Endothelial cell of umbilical vein (primary cell): ENCODE measurements at regions not wholly inside any gene's neighbourhood (a gene's known extent, or its start where the extent isn't known, plus 50 kb on each side); places are given as distances from the start of the nearest gene placed in this dataset.

ENCODE experiments used
- BruUV-seq: library from RNA; stranded (reverse); fragments of 400-500 nt; replicated peaks from 2 replicates; lab custom pipeline; 2021; lab: Mats Ljungman, UMichigan
- CTCF ChIA-PET: fragments of 300-600, 350-600 bp; sonication (Branson Sonifier 250); formaldehyde crosslinking; loops from one replicate; lab custom pipeline; 2021; ENCODE audit warnings: antibody characterized with exemption, inconsistent platforms; lab: Charles Lee
- POLR2A ChIA-PET: fragments of 300-600, 350-600 bp; sonication (Branson Sonifier 250); formaldehyde crosslinking; loops from one replicate; lab custom pipeline; 2021; ENCODE audit warnings: antibody characterized with exemption, inconsistent platforms; lab: Charles Lee
- DNase-seq: peaks from one replicate; pipeline ENCODE4 v3.0.0-alpha.2; 2011; ENCODE audit warnings: low read depth, low spot score
- FAIRE-seq: peaks from 2 replicates; lab custom pipeline; 2011; peaks lifted over from hg19 to GRCh38; lab: Jason Lieb, UNC
- H2AFZ ChIP-seq: 2 replicates; pipeline ENCODE4 v1.6.0; 2012; ENCODE audit warnings: low read depth, low read length, control low read depth, inconsistent platforms
- H3K27ac ChIP-seq: 2 replicates; pipeline ENCODE4 v1.5.1; 2011; ENCODE audit warnings: low read depth, mild to moderate bottlenecking, control low read depth, low read length, moderate library complexity; ENCODE audit not compliant: insufficient read depth
- H3K27me3 ChIP-seq, 2 experiments: 2 replicates each; pipeline versions ENCODE4 v1.6.0 to v1.6.1; 2011; ENCODE audit warnings: low read length in 2 of 2, mixed read lengths in 1 of 2; ENCODE audit not compliant: control insufficient read depth in 2 of 2, insufficient read depth in 2 of 2
- H3K36me3 ChIP-seq, 2 experiments: 2 replicates in 1 of 2; 3 replicates in 1 of 2; pipeline ENCODE4 v1.5.1; 2011; ENCODE audit warnings: low read length in 2 of 2, mild to moderate bottlenecking in 1 of 2, moderate library complexity in 1 of 2; ENCODE audit not compliant: control insufficient read depth in 2 of 2, insufficient read depth in 2 of 2; ENCODE audit errors: extremely low read depth in 1 of 2
- H3K4me1 ChIP-seq: 3 replicates; pipeline ENCODE4 v1.5.1; 2011; ENCODE audit warnings: mild to moderate bottlenecking, low read length; ENCODE audit not compliant: control insufficient read depth, insufficient read depth; ENCODE audit errors: extremely low read depth
- H3K4me2 ChIP-seq: 2 replicates; pipeline ENCODE4 v1.6.1; 2011; ENCODE audit warnings: low read length, control low read depth, mixed read lengths; ENCODE audit not compliant: insufficient read depth
- H3K4me3 ChIP-seq, 3 experiments: fragments of 200-600 bp in 1 of 3; sonication (generic), shearing (Covaris generic) in 1 of 3; replicated peaks in 1 of 3; 2 replicates each; pipeline ENCODE4 v1.5.1; 2011 to 2016; ENCODE audit warnings: control low read depth in 3 of 3, low read length in 3 of 3, mild to moderate bottlenecking in 2 of 3, inconsistent platforms in 1 of 3, low read depth in 1 of 3, moderate library complexity in 1 of 3; ENCODE audit not compliant: insufficient read depth in 1 of 3
- H3K79me2 ChIP-seq: 2 replicates; pipeline ENCODE4 v1.6.0; 2012; ENCODE audit warnings: low read length, inconsistent platforms; ENCODE audit not compliant: control insufficient read depth, insufficient read depth
- H3K9ac ChIP-seq: replicated peaks from 2 replicates; pipeline ENCODE3; 2011; ENCODE audit warnings: low read length, control low read depth; ENCODE audit not compliant: insufficient read depth; ENCODE audit errors: extremely low read depth
- H3K9me1 ChIP-seq: replicated peaks from 3 replicates; pipeline ENCODE4 v1.6.0; 2011; ENCODE audit warnings: mild to moderate bottlenecking, low read length; ENCODE audit not compliant: control insufficient read depth, insufficient read depth; ENCODE audit errors: extremely low read depth
- H3K9me3 ChIP-seq: replicated peaks from 2 replicates; pipeline ENCODE4 v1.5.1; 2012; ENCODE audit warnings: low read length, inconsistent platforms; ENCODE audit not compliant: control insufficient read depth, insufficient read depth
- H4K20me1 ChIP-seq: replicated peaks from 2 replicates; pipeline ENCODE3; 2011; ENCODE audit warnings: mild to moderate bottlenecking, low read length; ENCODE audit not compliant: control insufficient read depth, insufficient read depth; ENCODE audit errors: extremely low read depth
- CTCF ChIP-seq, 2 donors: IDR thresholded peaks; 1 replicate in 1 of 2; 2 replicates in 1 of 2; pipeline ENCODE4 v1.5.1; 2011; ENCODE audit warnings: low read length in 2 of 2, mild to moderate bottlenecking in 2 of 2, moderate library complexity in 2 of 2, control low read depth in 1 of 2, inconsistent platforms in 1 of 2, low read depth in 1 of 2; ENCODE audit not compliant: insufficient read depth in 1 of 2; ENCODE audit errors: extremely low read depth in 1 of 2
- EZH2 ChIP-seq: IDR thresholded peaks from 2 replicates; pipeline ENCODE4 v1.6.1; 2012; ENCODE audit warnings: borderline replicate concordance, low read depth, mild to moderate bottlenecking, moderate library complexity, low read length, inconsistent platforms; ENCODE audit not compliant: severe bottlenecking
- FOS ChIP-seq: IDR thresholded peaks from 2 replicates; pipeline ENCODE4 v1.6.1; 2011; ENCODE audit warnings: mild to moderate bottlenecking, low read length, moderate library complexity, borderline replicate concordance; ENCODE audit not compliant: insufficient read depth
- GATA2 ChIP-seq: IDR thresholded peaks from 2 replicates; pipeline ENCODE4 v1.7.0; 2011; ENCODE audit warnings: low read depth, mild to moderate bottlenecking, moderate library complexity, mixed read lengths, low read length; ENCODE audit not compliant: insufficient read length, insufficient read depth
- JUN ChIP-seq: IDR thresholded peaks from 2 replicates; pipeline ENCODE4 v1.6.1; 2011; ENCODE audit warnings: borderline replicate concordance, low read depth; ENCODE audit not compliant: insufficient read length, insufficient read depth
- MAX ChIP-seq: IDR thresholded peaks from 2 replicates; pipeline ENCODE4 v1.6.1; 2011; ENCODE audit not compliant: insufficient read depth, insufficient read length
- MYC ChIP-seq: IDR thresholded peaks from one replicate; pipeline ENCODE4 v1.6.1; 2011; ENCODE audit warnings: mild to moderate bottlenecking, low read depth, low read length
- POLR2A ChIP-seq: IDR thresholded peaks from 2 replicates; pipeline ENCODE4 v1.6.1; 2012; ENCODE audit warnings: low read depth, mild to moderate bottlenecking, control low read depth, low read length
- POLR2AphosphoS5 ChIP-seq: IDR thresholded peaks from 2 replicates; pipeline ENCODE4 v1.6.1; 2012; ENCODE audit warnings: low read depth, mild to moderate bottlenecking, control low read depth, low read length, moderate library complexity; ENCODE audit not compliant: insufficient read depth
- dilution Hi-C: fragments of 300-500 bp; cut with MboI; formaldehyde crosslinking; loops from one replicate; pipeline ENCODE4 v1.15.0; 2019; ENCODE audit warnings: low sequenced_read_pairs; ENCODE audit not compliant: extremely low pct_ligation_motif_present
- intact Hi-C: fragments of 100-400 bp; cut with micrococcal nuclease; formaldehyde crosslinking; loops from one replicate; pipeline ENCODE4 v1.10.0; 2022

- H4K20me1 ChIP-seq, result no peaks in the 10 kb centered on the region
- no peak overlapping the region for H3K4me3 ChIP-seq
- no peak overlapping the region for H2AFZ ChIP-seq
- FAIRE-seq (no peak), DNase-seq (no peak)
- H3K27me3 ChIP-seq, result no peaks in the 10 kb centered on the region
- ChIA-PET POLR2A (no interaction called here), CTCF (no interaction called here)
- no peak overlapping the region for H3K9ac ChIP-seq
- H3K4me1 ChIP-seq, result no peaks in the 10 kb centered on the region
- dilution Hi-C loops (no loop called here), intact Hi-C loops (no loop called here)
- no TSS peak for BruUV-seq
- no peaks in the 10 kb centered on the region for H3K79me2 ChIP-seq
- H3K36me3 ChIP-seq, result no peaks in the 10 kb centered on the region
- H3K9me1 ChIP-seq, result no peaks in the 10 kb centered on the region
- H3K9me3 ChIP-seq, result peaks cover 2% of the 10 kb centered on the region
- no peak for TF ChIP-seq MAX
- TF ChIP-seq FOS, result no peak
- no peak for TF ChIP-seq GATA2
- no peak for TF ChIP-seq POLR2AphosphoS5
- no peak for TF ChIP-seq MYC
- no peak for TF ChIP-seq EZH2
- no peak for TF ChIP-seq CTCF (IDR thresholded peaks at IDR 0.05; ENCODE audit: extremely low read depth in 1 of 2, insufficient read depth in 1 of 2, low read depth in 1 of 2, low read length in 2 of 2)
- no peak for TF ChIP-seq POLR2A
- TF ChIP-seq JUN, result no peak
- no peak overlapping the region for H3K27ac ChIP-seq
- H3K4me2 ChIP-seq, result no peak overlapping the region
These were observed 182.6 kb upstream of the SLITRK3 start for GRCh38 chr3:165378761-165379160.
